B cell (primary cell): ENCODE measurements at regions not wholly inside any gene's neighbourhood (a gene's known extent, or its start where the extent isn't known, plus 50 kb on each side); places are given as distances from the start of the nearest gene placed in this dataset.

Source experiments
- EZH2 ChIP-seq: IDR thresholded peaks from 2 replicates; pipeline ENCODE4 v1.6.1; 2012; ENCODE audit warnings: borderline replicate concordance, low read depth, mild to moderate bottlenecking, moderate library complexity, low read length; ENCODE audit not compliant: insufficient read depth, poor library complexity, severe bottlenecking
- TF ChIP-seq, protein P1 (sequence below): fragments of 200-600 bp; IDR thresholded peaks from one replicate; pipeline ENCODE4 v1.8.0; 2022; ENCODE audit warnings: antibody characterized with exemption, mild to moderate bottlenecking

DNA sequence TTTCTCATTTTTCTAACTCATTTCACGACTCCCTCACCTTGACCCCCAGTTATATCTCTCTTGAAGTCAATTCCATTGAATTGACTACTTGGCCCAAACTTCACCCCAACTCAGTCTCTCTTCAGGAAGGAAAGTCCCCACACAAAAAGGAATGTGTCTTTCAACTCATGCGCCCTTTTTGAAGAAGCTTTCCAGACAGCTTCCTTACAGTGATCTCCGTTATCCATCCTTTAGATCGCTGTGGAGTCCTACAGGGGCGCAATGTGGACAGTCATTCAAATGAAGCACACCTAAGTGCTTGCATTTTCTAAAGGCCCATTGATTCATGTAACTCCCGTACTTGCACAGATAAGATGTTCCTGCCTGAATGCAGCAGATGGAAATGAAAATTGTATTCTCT lies 101.1 kb upstream of the VPREB1 start:
- TF ChIP-seq, protein P1, sequence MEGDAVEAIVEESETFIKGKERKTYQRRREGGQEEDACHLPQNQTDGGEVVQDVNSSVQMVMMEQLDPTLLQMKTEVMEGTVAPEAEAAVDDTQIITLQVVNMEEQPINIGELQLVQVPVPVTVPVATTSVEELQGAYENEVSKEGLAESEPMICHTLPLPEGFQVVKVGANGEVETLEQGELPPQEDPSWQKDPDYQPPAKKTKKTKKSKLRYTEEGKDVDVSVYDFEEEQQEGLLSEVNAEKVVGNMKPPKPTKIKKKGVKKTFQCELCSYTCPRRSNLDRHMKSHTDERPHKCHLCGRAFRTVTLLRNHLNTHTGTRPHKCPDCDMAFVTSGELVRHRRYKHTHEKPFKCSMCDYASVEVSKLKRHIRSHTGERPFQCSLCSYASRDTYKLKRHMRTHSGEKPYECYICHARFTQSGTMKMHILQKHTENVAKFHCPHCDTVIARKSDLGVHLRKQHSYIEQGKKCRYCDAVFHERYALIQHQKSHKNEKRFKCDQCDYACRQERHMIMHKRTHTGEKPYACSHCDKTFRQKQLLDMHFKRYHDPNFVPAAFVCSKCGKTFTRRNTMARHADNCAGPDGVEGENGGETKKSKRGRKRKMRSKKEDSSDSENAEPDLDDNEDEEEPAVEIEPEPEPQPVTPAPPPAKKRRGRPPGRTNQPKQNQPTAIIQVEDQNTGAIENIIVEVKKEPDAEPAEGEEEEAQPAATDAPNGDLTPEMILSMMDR = no peak
- TF ChIP-seq EZH2 = no peak
